A673 (cell line): ENCODE measurements at regions not wholly inside any gene's neighbourhood (a gene's known extent, or its start where the extent isn't known, plus 50 kb on each side); places are given as distances from the start of the nearest gene placed in this dataset.

Experiments used
- EZH2 ChIP-seq: fragments of 200-600 bp; sonication (generic); IDR thresholded peaks from 2 replicates; pipeline ENCODE4 v1.6.1; 2017; ENCODE audit warnings: borderline replicate concordance, low read depth, mild to moderate bottlenecking, mixed read lengths, antibody characterized with exemption, low read length; ENCODE audit not compliant: poor library complexity, severe bottlenecking
- TF ChIP-seq, protein P1 (sequence below): fragments of 300-800, 200-600 bp; sonication (generic); conservative IDR thresholded peaks from 2 replicates; pipeline ENCODE4 v1.5.1; 2017; ENCODE audit warnings: low read depth, mild to moderate bottlenecking, antibody characterized with exemption, low read length, moderate library complexity, mixed read lengths

- TF ChIP-seq, protein P1, sequence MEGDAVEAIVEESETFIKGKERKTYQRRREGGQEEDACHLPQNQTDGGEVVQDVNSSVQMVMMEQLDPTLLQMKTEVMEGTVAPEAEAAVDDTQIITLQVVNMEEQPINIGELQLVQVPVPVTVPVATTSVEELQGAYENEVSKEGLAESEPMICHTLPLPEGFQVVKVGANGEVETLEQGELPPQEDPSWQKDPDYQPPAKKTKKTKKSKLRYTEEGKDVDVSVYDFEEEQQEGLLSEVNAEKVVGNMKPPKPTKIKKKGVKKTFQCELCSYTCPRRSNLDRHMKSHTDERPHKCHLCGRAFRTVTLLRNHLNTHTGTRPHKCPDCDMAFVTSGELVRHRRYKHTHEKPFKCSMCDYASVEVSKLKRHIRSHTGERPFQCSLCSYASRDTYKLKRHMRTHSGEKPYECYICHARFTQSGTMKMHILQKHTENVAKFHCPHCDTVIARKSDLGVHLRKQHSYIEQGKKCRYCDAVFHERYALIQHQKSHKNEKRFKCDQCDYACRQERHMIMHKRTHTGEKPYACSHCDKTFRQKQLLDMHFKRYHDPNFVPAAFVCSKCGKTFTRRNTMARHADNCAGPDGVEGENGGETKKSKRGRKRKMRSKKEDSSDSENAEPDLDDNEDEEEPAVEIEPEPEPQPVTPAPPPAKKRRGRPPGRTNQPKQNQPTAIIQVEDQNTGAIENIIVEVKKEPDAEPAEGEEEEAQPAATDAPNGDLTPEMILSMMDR = no peak
- TF ChIP-seq EZH2 = no peak
Measured at GRCh38 chr13:95433537-95433936, 119.0 kb upstream of the CLDN10 start.
